GM12878 (cell line): ENCODE measurements at regions not wholly inside any gene's neighbourhood (a gene's known extent, or its start where the extent isn't known, plus 50 kb on each side); places are given as distances from the start of the nearest gene placed in this dataset.

ENCODE experiments used
- ATAC-seq: fragments of 200-7000 bp; cut with Tn5 transposase; 3 replicates; pipeline ENCODE4 v1.9.1; 2020; ENCODE audit warnings: mild to moderate bottlenecking, moderate library complexity
- BruUV-seq: library from RNA; stranded (reverse); fragments of 400-500 nt; replicated peaks from 2 replicates; lab custom pipeline; 2021; lab: Mats Ljungman, UMichigan
- CTCF ChIA-PET: fragments of 300-600 bp; sonication (Branson Sonifier 250); formaldehyde crosslinking; extraction: SDS; loops from one replicate; lab custom pipeline; 2021; ENCODE audit warnings: inconsistent platforms; lab: Yijun Ruan, JAX
- POLR2A ChIA-PET: fragments of 350-600 bp; formaldehyde crosslinking; extraction: SDS; loops from one replicate; lab custom pipeline; 2021; ENCODE audit warnings: inconsistent platforms; lab: Charles Lee
- RAD21 ChIA-PET: fragments of 300-600 bp; sonication (Branson Sonifier 250); formaldehyde crosslinking; loops from one replicate; lab custom pipeline; 2023; ENCODE audit warnings: antibody characterized with exemption; ENCODE audit not compliant: unreplicated experiment; lab: Charles Lee
- SMC1A ChIA-PET: fragments of 300-600 bp; sonication (Branson Sonifier 250); formaldehyde crosslinking; loops from one replicate; lab custom pipeline; 2023; ENCODE audit not compliant: unreplicated experiment, uncharacterized antibody; lab: Charles Lee
- DNase-seq: peaks from one replicate; pipeline ENCODE4 v3.0.0-alpha.2; 2011; ENCODE audit warnings: low read depth, low spot score
- FAIRE-seq: peaks from 3 replicates; lab custom pipeline; 2011; peaks lifted over from hg19 to GRCh38; lab: Jason Lieb, UNC
- H2AFZ ChIP-seq: 2 replicates; pipeline ENCODE4 v1.6.0; 2011; ENCODE audit warnings: low read depth, low read length, control low read depth; ENCODE audit not compliant: control insufficient read depth
- H3K27ac ChIP-seq: 2 replicates; pipeline ENCODE4 v1.5.1; 2011; ENCODE audit warnings: control low read depth; ENCODE audit not compliant: control insufficient read depth, insufficient read depth
- H3K27me3 ChIP-seq, 2 experiments: replicated peaks in 1 of 2; 2 replicates each; pipeline versions ENCODE4 v1.6.0 to v1.6.1; 2011; ENCODE audit warnings: low read length in 1 of 2; ENCODE audit not compliant: control insufficient read depth in 2 of 2, insufficient read depth in 2 of 2
- H3K36me3 ChIP-seq, 2 experiments: 2 replicates each; pipeline ENCODE4 v1.5.1; 2011; ENCODE audit warnings: low read length in 1 of 2; ENCODE audit not compliant: control insufficient read depth in 2 of 2, insufficient read depth in 2 of 2
- H3K4me1 ChIP-seq: 2 replicates; pipeline ENCODE4 v1.6.1; 2011; ENCODE audit warnings: mild to moderate bottlenecking, low read length, moderate library complexity, mixed read lengths; ENCODE audit not compliant: control insufficient read depth, insufficient read depth
- H3K4me2 ChIP-seq: 2 replicates; pipeline ENCODE4 v1.6.0; 2011; ENCODE audit warnings: control low read depth; ENCODE audit not compliant: control insufficient read depth, insufficient read depth
- H3K4me3 ChIP-seq: fragments of 200-600 bp; sonication (generic); 2 replicates; pipeline ENCODE4 v1.5.1; 2016
- H3K79me2 ChIP-seq: 2 replicates; pipeline ENCODE4 v1.6.0; 2011; ENCODE audit warnings: low read length; ENCODE audit not compliant: control insufficient read depth, insufficient read depth
- H3K9ac ChIP-seq: 2 replicates; pipeline ENCODE4 v1.8.0; 2011; ENCODE audit warnings: low read length, control low read depth, mixed read lengths; ENCODE audit not compliant: control insufficient read depth, insufficient read depth
- H3K9me3 ChIP-seq: replicated peaks from 3 replicates; pipeline ENCODE4 v1.5.1; 2011; ENCODE audit warnings: mild to moderate bottlenecking, low read length; ENCODE audit not compliant: control insufficient read depth, insufficient read depth
- H4K20me1 ChIP-seq: 2 replicates; pipeline ENCODE4 v1.6.0; 2011; ENCODE audit not compliant: control insufficient read depth, insufficient read depth
- ATF7 ChIP-seq: fragments of 450-650 bp; IDR thresholded peaks from 2 replicates; pipeline ENCODE4 v1.6.1; 2016; ENCODE audit warnings: low read depth, mild to moderate bottlenecking
- BMI1 ChIP-seq: fragments of 450-650 bp; IDR thresholded peaks from 2 replicates; pipeline ENCODE4 v1.6.1; 2016; ENCODE audit warnings: mild to moderate bottlenecking, moderate library complexity, borderline replicate concordance
- BRCA1 ChIP-seq: IDR thresholded peaks from 2 replicates; pipeline ENCODE4 v1.6.1; 2011; ENCODE audit warnings: low read depth, low read length, improper control_type of control experiment
- CHD4 ChIP-seq: fragments of 200-600 bp; sonication (generic); IDR thresholded peaks from 2 replicates; pipeline ENCODE4 v1.6.1; 2016; ENCODE audit warnings: mild to moderate bottlenecking
- ESRRA ChIP-seq: IDR thresholded peaks from 2 replicates; pipeline ENCODE4 v1.6.1; 2012; ENCODE audit warnings: mild to moderate bottlenecking, low read length, improper control_type of control experiment
- NBN ChIP-seq: fragments of 450-650 bp; IDR thresholded peaks from 2 replicates; pipeline ENCODE4 v1.6.1; 2016
- NFIC ChIP-seq: IDR thresholded peaks from 2 replicates; pipeline ENCODE4 v1.6.1; 2012; ENCODE audit warnings: low read depth, mild to moderate bottlenecking, inconsistent platforms, low read length, moderate library complexity
- SPI1 ChIP-seq: IDR thresholded peaks from 2 replicates; pipeline ENCODE4 v1.6.1; 2011; ENCODE audit warnings: low read depth, mild to moderate bottlenecking, low read length, moderate library complexity, borderline replicate concordance; ENCODE audit not compliant: insufficient read depth
- SUZ12 ChIP-seq: fragments of 200-600 bp; sonication (generic); IDR thresholded peaks from one replicate; pipeline ENCODE4 v1.6.1; 2018; ENCODE audit warnings: antibody characterized with exemption, mild to moderate bottlenecking; ENCODE audit not compliant: unreplicated experiment
- WGBS: methylation state at CpG from one replicate; pipeline ENCODE4 v1.1.6; 2016; ENCODE audit warnings: low lambda C conversion rate; ENCODE audit not compliant: insufficient replicate concordance, insufficient coverage; ENCODE audit errors: missing lambda C conversion rate; 5-methylcytosine and 5-hydroxymethylcytosine counted together
- in situ Hi-C: fragments of 300-500 bp; cut with MboI; formaldehyde crosslinking; loops from 9 replicates; pipeline ENCODE4 v1.14.3; 2018; ENCODE audit warnings: mixed read lengths
- intact Hi-C: fragments of 100-400 bp; cut with micrococcal nuclease; formaldehyde crosslinking; loops from one replicate; pipeline ENCODE4 v1.14.2; 2022; ENCODE audit not compliant: unreplicated experiment
- TF ChIP-seq, protein P1 (sequence below): fragments of 450-650 bp; IDR thresholded peaks from 2 replicates; pipeline ENCODE4 v1.6.1; 2016; ENCODE audit warnings: mild to moderate bottlenecking

- ChIA-PET SMC1A (no interaction called here), CTCF (no interaction called here), POLR2A (no interaction called here), RAD21 (no interaction called here)
- Histone ChIP-seq H3K4me2 (no peak overlapping the region), H2AFZ (no peak overlapping the region), H3K79me2 (no peaks in the 10 kb centered on the region), H3K4me3 (no peak overlapping the region), H3K27me3 (no peaks in the 10 kb centered on the region), H3K27ac (no peak overlapping the region), H3K9ac (no peak overlapping the region), H3K36me3 (no peaks in the 10 kb centered on the region), H4K20me1 (no peaks in the 10 kb centered on the region), H3K4me1 (no peaks in the 10 kb centered on the region), H3K9me3 (no peaks in the 10 kb centered on the region)
- no peak for FAIRE-seq
- TF ChIP-seq NBN = no peak
- TF ChIP-seq BRCA1 = no peak
- TF ChIP-seq ATF7 = no peak
- TF ChIP-seq, protein P1, sequence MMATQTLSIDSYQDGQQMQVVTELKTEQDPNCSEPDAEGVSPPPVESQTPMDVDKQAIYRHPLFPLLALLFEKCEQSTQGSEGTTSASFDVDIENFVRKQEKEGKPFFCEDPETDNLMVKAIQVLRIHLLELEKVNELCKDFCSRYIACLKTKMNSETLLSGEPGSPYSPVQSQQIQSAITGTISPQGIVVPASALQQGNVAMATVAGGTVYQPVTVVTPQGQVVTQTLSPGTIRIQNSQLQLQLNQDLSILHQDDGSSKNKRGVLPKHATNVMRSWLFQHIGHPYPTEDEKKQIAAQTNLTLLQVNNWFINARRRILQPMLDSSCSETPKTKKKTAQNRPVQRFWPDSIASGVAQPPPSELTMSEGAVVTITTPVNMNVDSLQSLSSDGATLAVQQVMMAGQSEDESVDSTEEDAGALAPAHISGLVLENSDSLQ = no peak
- no peak for TF ChIP-seq NFIC
- TF ChIP-seq BMI1 = no peak
- TF ChIP-seq SPI1 = no peak
- no peak for TF ChIP-seq ESRRA
- TF ChIP-seq CHD4 = no peak
- TF ChIP-seq SUZ12 = no peak
- no peak for ATAC-seq
- no TSS peak for BruUV-seq
- no peak for DNase-seq
- intact Hi-C loops (loop anchor here (10.0 kb wide), 1 partner anchor 659 kb away; no protein-coding TSS in a partner anchor), in situ Hi-C loops (no loop called here)
- 39% methylated on average over 3 of the region's 3 CpGs for WGBS
Observed at GRCh38 chr5:40025586-40025985, 600.8 kb upstream of the DAB2 start.
